Esophagus muscularis mucosa (tissue), 4 donors: ENCODE measurements at regions not wholly inside any gene's neighbourhood (a gene's known extent, or its start where the extent isn't known, plus 50 kb on each side); places are given as distances from the start of the nearest gene placed in this dataset.

Experiments
- CTCF ChIP-seq, 3 experiments: fragments of 200-600 bp in 2 of 3; fragments of 450-650 bp in 1 of 3; sonication (generic) in 2 of 3; IDR thresholded peaks; one replicate each; pipeline ENCODE4 v1.5.1; 2017 to 2019; ENCODE audit warnings: antibody characterized with exemption in 3 of 3, mild to moderate bottlenecking in 2 of 3, moderate library complexity in 1 of 3
- EP300 ChIP-seq: sonication (generic); formaldehyde crosslinking; IDR thresholded peaks from one replicate; pipeline ENCODE4 v1.6.1; 2017; ENCODE audit warnings: antibody characterized with exemption
- POLR2A ChIP-seq: fragments of 450-650 bp; IDR thresholded peaks from one replicate; pipeline ENCODE4 v1.6.1; 2017; ENCODE audit warnings: antibody characterized with exemption, moderate library complexity, mild to moderate bottlenecking, low read depth
- POLR2AphosphoS5 ChIP-seq, 2 donors: sonication (generic); formaldehyde crosslinking; IDR thresholded peaks; one replicate each; pipeline ENCODE4 v1.6.1; 2017; ENCODE audit warnings: antibody characterized with exemption in 2 of 2

DNA sequence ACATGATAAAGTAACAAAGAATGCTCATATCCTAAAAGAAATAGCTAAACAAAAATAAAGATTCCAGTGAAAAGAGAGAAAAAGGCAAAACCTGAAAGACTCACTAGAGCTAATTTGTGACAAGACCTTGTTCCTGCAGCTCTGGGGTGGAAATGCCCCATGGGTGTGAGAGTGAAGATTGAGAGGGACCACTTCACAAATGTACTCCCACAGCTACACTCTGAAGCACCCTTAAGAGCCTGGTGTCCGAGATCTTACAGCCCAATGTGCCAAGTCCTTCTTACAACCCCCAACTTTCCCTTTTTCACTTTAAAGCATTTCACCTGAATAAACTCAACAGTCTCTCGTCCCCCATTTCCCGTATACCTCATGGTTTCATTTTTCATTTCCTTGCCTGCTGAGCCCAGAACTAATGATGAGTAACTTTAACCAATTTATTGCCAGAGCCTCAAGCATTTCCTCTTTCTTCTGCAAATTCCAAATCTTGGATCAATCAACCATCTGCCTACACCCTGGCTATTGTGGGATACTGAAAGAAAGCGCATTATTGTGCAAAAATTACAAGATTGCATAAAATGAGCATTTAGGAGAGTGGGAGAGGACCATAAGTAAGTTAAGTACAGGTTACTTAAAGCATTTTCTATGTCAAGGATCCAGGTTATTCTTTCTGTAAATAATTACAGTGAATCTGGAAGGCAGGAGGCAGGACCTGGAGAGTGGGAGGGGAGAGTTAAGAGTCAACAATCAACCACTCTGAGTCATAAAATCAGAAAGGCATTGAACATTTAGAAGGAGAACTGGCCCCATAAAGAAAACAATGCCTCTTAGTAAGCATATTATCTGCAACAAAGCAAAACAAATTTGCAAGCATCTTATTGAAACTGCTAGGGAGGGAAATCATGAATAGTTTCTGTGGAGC, 804.4 kb upstream of the CELF4 start:
- TF ChIP-seq CTCF (IDR thresholded peaks at IDR 0.05) (no peak), POLR2AphosphoS5 (IDR thresholded peaks at IDR 0.05) (no peak), EP300 (no peak), POLR2A (no peak)
